GM12878 (cell line): ENCODE measurements at regions not wholly inside any gene's neighbourhood (a gene's known extent, or its start where the extent isn't known, plus 50 kb on each side); places are given as distances from the start of the nearest gene placed in this dataset.

Experiments used
- ATAC-seq: fragments of 200-7000 bp; cut with Tn5 transposase; 3 replicates; pipeline ENCODE4 v1.9.1; 2020; ENCODE audit warnings: mild to moderate bottlenecking, moderate library complexity
- BruUV-seq: library from RNA; stranded (reverse); fragments of 400-500 nt; replicated peaks from 2 replicates; lab custom pipeline; 2021; lab: Mats Ljungman, UMichigan
- CTCF ChIA-PET: fragments of 300-600 bp; sonication (Branson Sonifier 250); formaldehyde crosslinking; extraction: SDS; loops from one replicate; lab custom pipeline; 2021; ENCODE audit warnings: inconsistent platforms; lab: Yijun Ruan, JAX
- POLR2A ChIA-PET: fragments of 350-600 bp; formaldehyde crosslinking; extraction: SDS; loops from one replicate; lab custom pipeline; 2021; ENCODE audit warnings: inconsistent platforms; lab: Charles Lee
- RAD21 ChIA-PET: fragments of 300-600 bp; sonication (Branson Sonifier 250); formaldehyde crosslinking; loops from one replicate; lab custom pipeline; 2023; ENCODE audit warnings: antibody characterized with exemption; ENCODE audit not compliant: unreplicated experiment; lab: Charles Lee
- SMC1A ChIA-PET: fragments of 300-600 bp; sonication (Branson Sonifier 250); formaldehyde crosslinking; loops from one replicate; lab custom pipeline; 2023; ENCODE audit not compliant: unreplicated experiment, uncharacterized antibody; lab: Charles Lee
- DNase-seq: peaks from one replicate; pipeline ENCODE4 v3.0.0-alpha.2; 2011; ENCODE audit warnings: low read depth, low spot score
- FAIRE-seq: peaks from 3 replicates; lab custom pipeline; 2011; peaks lifted over from hg19 to GRCh38; lab: Jason Lieb, UNC
- H2AFZ ChIP-seq: 2 replicates; pipeline ENCODE4 v1.6.0; 2011; ENCODE audit warnings: low read depth, low read length, control low read depth; ENCODE audit not compliant: control insufficient read depth
- H3K27ac ChIP-seq: 2 replicates; pipeline ENCODE4 v1.5.1; 2011; ENCODE audit warnings: control low read depth; ENCODE audit not compliant: control insufficient read depth, insufficient read depth
- H3K27me3 ChIP-seq, 2 experiments: replicated peaks in 1 of 2; 2 replicates each; pipeline versions ENCODE4 v1.6.0 to v1.6.1; 2011; ENCODE audit warnings: low read length in 1 of 2; ENCODE audit not compliant: control insufficient read depth in 2 of 2, insufficient read depth in 2 of 2
- H3K36me3 ChIP-seq, 2 experiments: 2 replicates each; pipeline ENCODE4 v1.5.1; 2011; ENCODE audit warnings: low read length in 1 of 2; ENCODE audit not compliant: control insufficient read depth in 2 of 2, insufficient read depth in 2 of 2
- H3K4me1 ChIP-seq: 2 replicates; pipeline ENCODE4 v1.6.1; 2011; ENCODE audit warnings: mild to moderate bottlenecking, low read length, moderate library complexity, mixed read lengths; ENCODE audit not compliant: control insufficient read depth, insufficient read depth
- H3K4me2 ChIP-seq: 2 replicates; pipeline ENCODE4 v1.6.0; 2011; ENCODE audit warnings: control low read depth; ENCODE audit not compliant: control insufficient read depth, insufficient read depth
- H3K4me3 ChIP-seq: fragments of 200-600 bp; sonication (generic); 2 replicates; pipeline ENCODE4 v1.5.1; 2016
- H3K79me2 ChIP-seq: 2 replicates; pipeline ENCODE4 v1.6.0; 2011; ENCODE audit warnings: low read length; ENCODE audit not compliant: control insufficient read depth, insufficient read depth
- H3K9ac ChIP-seq: 2 replicates; pipeline ENCODE4 v1.8.0; 2011; ENCODE audit warnings: low read length, control low read depth, mixed read lengths; ENCODE audit not compliant: control insufficient read depth, insufficient read depth
- H3K9me3 ChIP-seq: replicated peaks from 3 replicates; pipeline ENCODE4 v1.5.1; 2011; ENCODE audit warnings: mild to moderate bottlenecking, low read length; ENCODE audit not compliant: control insufficient read depth, insufficient read depth
- H4K20me1 ChIP-seq: 2 replicates; pipeline ENCODE4 v1.6.0; 2011; ENCODE audit not compliant: control insufficient read depth, insufficient read depth
- BCL11A ChIP-seq: IDR thresholded peaks from 2 replicates; pipeline ENCODE4 v1.6.1; 2011; ENCODE audit warnings: low read depth, low read length
- HDGF ChIP-seq: fragments of 450-650 bp; IDR thresholded peaks from 2 replicates; pipeline ENCODE4 v1.6.1; 2016; ENCODE audit warnings: antibody characterized with exemption
- LARP7 ChIP-seq: fragments of 450-650 bp; IDR thresholded peaks from 2 replicates; pipeline ENCODE4 v1.6.1; 2017; ENCODE audit warnings: mild to moderate bottlenecking
- MEF2A ChIP-seq: IDR thresholded peaks from 2 replicates; pipeline ENCODE4 v1.6.1; 2011; ENCODE audit warnings: low read depth, mild to moderate bottlenecking, low read length, moderate library complexity; ENCODE audit not compliant: insufficient read depth
- NFYB ChIP-seq: IDR thresholded peaks from 2 replicates; pipeline ENCODE4 v1.6.1; 2011; ENCODE audit warnings: low read depth, mild to moderate bottlenecking, low read length, improper control_type of control experiment, moderate library complexity; ENCODE audit not compliant: insufficient read depth
- SMARCA5 ChIP-seq: fragments of 450-650 bp; IDR thresholded peaks from 2 replicates; pipeline ENCODE4 v1.6.1; 2017; ENCODE audit warnings: mild to moderate bottlenecking
- SUPT20H ChIP-seq: IDR thresholded peaks from 2 replicates; pipeline ENCODE4 v1.6.1; 2011; ENCODE audit warnings: low read depth, mild to moderate bottlenecking, low read length, moderate library complexity, borderline replicate concordance; ENCODE audit not compliant: control insufficient read depth
- SUZ12 ChIP-seq: fragments of 200-600 bp; sonication (generic); IDR thresholded peaks from one replicate; pipeline ENCODE4 v1.6.1; 2018; ENCODE audit warnings: antibody characterized with exemption, mild to moderate bottlenecking; ENCODE audit not compliant: unreplicated experiment
- TARDBP ChIP-seq: IDR thresholded peaks from 2 replicates; pipeline ENCODE4 v1.6.1; 2016; ENCODE audit warnings: borderline replicate concordance
- WGBS: methylation state at CpG from one replicate; pipeline ENCODE4 v1.1.6; 2016; ENCODE audit warnings: low lambda C conversion rate; ENCODE audit not compliant: insufficient replicate concordance, insufficient coverage; ENCODE audit errors: missing lambda C conversion rate; 5-methylcytosine and 5-hydroxymethylcytosine counted together
- in situ Hi-C: fragments of 300-500 bp; cut with MboI; formaldehyde crosslinking; loops from 9 replicates; pipeline ENCODE4 v1.14.3; 2018; ENCODE audit warnings: mixed read lengths
- intact Hi-C: fragments of 100-400 bp; cut with micrococcal nuclease; formaldehyde crosslinking; loops from one replicate; pipeline ENCODE4 v1.14.2; 2022; ENCODE audit not compliant: unreplicated experiment
- TF ChIP-seq, protein P1 (sequence below): fragments of 450-650 bp; IDR thresholded peaks from 2 replicates; pipeline ENCODE4 v1.6.1; 2014; ENCODE audit warnings: mild to moderate bottlenecking
- TF ChIP-seq, protein P2 (sequence below): fragments of 450-650 bp; IDR thresholded peaks from 2 replicates; pipeline ENCODE4 v1.6.1; 2016; ENCODE audit warnings: mild to moderate bottlenecking
- TF ChIP-seq, protein P3 (sequence below): fragments of 450-650 bp; IDR thresholded peaks from 2 replicates; pipeline ENCODE4 v1.6.1; 2017; ENCODE audit warnings: mild to moderate bottlenecking

DNA sequence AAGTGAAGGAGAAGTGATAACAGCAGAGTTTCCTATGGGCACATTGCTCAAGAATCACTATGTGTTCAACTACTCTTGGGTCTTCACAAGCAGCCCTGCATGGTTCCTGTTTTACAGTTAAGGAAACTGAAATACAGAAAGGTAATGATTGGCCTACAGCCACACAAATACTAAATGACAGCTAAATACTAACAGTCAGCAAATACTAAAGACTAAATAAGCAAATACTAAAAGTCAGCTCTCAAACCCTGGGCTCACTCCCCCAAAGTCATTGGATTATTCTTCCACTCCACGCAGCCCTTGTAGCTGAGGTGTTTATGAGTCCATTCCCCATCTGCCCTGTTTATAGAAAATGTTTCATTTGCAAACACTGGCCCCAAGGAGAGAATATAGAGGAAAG, 372.7 kb upstream of the CDH11 start:
- no peak overlapping the region for H3K9ac ChIP-seq
- TF ChIP-seq SUZ12 (no peak), MEF2A (no peak), BCL11A (no peak), TARDBP (no peak), NFYB (no peak), HDGF (no peak), LARP7 (no peak), SUPT20H (no peak), SMARCA5 (no peak)
- TF ChIP-seq, protein P1, sequence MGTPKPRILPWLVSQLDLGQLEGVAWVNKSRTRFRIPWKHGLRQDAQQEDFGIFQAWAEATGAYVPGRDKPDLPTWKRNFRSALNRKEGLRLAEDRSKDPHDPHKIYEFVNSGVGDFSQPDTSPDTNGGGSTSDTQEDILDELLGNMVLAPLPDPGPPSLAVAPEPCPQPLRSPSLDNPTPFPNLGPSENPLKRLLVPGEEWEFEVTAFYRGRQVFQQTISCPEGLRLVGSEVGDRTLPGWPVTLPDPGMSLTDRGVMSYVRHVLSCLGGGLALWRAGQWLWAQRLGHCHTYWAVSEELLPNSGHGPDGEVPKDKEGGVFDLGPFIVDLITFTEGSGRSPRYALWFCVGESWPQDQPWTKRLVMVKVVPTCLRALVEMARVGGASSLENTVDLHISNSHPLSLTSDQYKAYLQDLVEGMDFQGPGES = no peak
- TF ChIP-seq, protein P2, sequence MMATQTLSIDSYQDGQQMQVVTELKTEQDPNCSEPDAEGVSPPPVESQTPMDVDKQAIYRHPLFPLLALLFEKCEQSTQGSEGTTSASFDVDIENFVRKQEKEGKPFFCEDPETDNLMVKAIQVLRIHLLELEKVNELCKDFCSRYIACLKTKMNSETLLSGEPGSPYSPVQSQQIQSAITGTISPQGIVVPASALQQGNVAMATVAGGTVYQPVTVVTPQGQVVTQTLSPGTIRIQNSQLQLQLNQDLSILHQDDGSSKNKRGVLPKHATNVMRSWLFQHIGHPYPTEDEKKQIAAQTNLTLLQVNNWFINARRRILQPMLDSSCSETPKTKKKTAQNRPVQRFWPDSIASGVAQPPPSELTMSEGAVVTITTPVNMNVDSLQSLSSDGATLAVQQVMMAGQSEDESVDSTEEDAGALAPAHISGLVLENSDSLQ = no peak
- TF ChIP-seq, protein P3, sequence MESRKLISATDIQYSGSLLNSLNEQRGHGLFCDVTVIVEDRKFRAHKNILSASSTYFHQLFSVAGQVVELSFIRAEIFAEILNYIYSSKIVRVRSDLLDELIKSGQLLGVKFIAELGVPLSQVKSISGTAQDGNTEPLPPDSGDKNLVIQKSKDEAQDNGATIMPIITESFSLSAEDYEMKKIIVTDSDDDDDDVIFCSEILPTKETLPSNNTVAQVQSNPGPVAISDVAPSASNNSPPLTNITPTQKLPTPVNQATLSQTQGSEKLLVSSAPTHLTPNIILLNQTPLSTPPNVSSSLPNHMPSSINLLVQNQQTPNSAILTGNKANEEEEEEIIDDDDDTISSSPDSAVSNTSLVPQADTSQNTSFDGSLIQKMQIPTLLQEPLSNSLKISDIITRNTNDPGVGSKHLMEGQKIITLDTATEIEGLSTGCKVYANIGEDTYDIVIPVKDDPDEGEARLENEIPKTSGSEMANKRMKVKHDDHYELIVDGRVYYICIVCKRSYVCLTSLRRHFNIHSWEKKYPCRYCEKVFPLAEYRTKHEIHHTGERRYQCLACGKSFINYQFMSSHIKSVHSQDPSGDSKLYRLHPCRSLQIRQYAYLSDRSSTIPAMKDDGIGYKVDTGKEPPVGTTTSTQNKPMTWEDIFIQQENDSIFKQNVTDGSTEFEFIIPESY = no peak
- CTCF ChIA-PET = no interaction called here
- no peaks in the 10 kb centered on the region for H3K4me1 ChIP-seq
- H3K36me3 ChIP-seq = no peaks in the 10 kb centered on the region
- H4K20me1 ChIP-seq = no peaks in the 10 kb centered on the region
- no peak overlapping the region for H3K4me3 ChIP-seq
- DNase-seq (no peak), FAIRE-seq (no peak), ATAC-seq (no peak)
- SMC1A ChIA-PET = no interaction called here
- POLR2A ChIA-PET = no interaction called here
- no peaks in the 10 kb centered on the region for H3K79me2 ChIP-seq
- BruUV-seq = no TSS peak
- H3K4me2 ChIP-seq = no peak overlapping the region
- H2AFZ ChIP-seq = no peak overlapping the region
- in situ Hi-C loops (no loop called here), intact Hi-C loops (no loop called here)
- WGBS = 6% methylated on average over 1 of the region's 1 CpG
- RAD21 ChIA-PET = no interaction called here
- H3K27me3 ChIP-seq = no peaks in the 10 kb centered on the region
- no peak overlapping the region for H3K27ac ChIP-seq
- H3K9me3 ChIP-seq = no peaks in the 10 kb centered on the region
